HG02884 (cell line): ENCODE measurements at regions not wholly inside any gene's neighbourhood (a gene's known extent, or its start where the extent isn't known, plus 50 kb on each side); places are given as distances from the start of the nearest gene placed in this dataset.

Experiments used
- ATAC-seq: cut with Tn5 transposase; IDR thresholded peaks from one replicate; pipeline ENCODE4 v1.9.1; 2021; ENCODE audit warnings: mild to moderate bottlenecking, moderate library complexity; ENCODE audit not compliant: unreplicated experiment

DNA sequence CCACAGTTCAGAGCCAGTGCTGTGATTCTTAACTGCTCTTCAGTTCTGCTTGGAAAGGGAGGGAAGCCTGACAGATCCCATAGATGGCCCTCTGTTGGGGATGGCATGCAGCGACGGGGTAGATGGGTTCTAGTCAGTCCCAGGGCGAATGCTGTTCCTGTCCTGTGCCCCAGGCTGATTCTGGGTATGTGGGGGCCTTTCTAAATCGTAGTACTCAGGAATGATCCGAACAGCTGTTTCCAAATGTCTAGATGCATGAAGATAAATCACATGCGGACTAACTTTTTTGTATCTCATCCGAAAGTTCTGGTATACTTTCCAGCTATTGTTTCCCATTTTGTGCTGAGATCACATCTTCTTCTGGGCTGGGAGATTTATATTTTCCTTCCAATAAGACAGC lies 186.0 kb upstream of the MKI67 start:
- no peak for ATAC-seq

GRCh38 chr10:128314686-128315085 lies 188.5 kb upstream of the MKI67 start:
- ATAC-seq = no peak

GRCh38 chr10:128316121-128316726 lies 190.0 kb upstream of the MKI67 start:
- ATAC-seq = no peak

DNA sequence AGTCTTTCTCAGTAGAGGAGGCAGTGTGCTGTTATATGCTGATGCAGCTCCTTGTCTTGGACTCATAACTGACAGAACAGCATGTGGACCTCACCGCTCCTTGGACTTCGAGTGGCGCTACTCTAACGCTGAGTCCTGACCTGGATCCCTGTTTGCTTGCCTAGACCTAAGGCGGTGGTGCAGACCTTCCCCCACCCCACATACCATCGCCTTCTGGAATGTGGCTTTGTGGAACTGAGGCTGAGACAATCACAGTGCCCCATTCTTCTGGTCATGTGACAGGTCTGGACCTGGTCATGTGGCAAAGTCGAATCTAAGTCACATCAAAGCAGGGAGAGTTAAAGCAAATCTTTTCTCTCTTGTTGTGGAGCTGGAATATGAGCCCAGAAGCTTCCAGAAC lies 190.7 kb upstream of the MKI67 start:
- ATAC-seq = no peak

DNA sequence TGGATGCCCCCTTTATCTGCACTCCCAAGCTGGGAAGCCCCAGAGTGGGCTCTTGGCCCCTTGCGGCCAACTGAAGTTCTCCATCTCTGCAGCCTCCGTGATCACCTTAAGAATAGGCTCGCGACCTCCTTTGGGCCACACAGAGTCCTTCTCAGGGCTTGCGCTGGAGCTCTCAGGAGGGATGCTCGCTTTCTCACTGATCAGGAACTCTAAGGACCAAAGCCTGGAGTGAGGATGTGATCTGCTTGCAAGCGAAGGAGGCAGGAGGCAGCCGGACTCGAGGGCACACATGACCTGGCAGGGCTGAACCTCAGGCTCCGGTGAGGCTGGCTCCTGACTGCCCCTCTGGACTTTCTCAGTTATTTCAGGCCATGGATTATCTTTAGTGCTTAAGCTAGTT lies 192.1 kb upstream of the MKI67 start:
- ATAC-seq = no peak

- no peak for ATAC-seq
Observed at GRCh38 chr10:128318913-128319312, 192.7 kb upstream of the MKI67 start.

DNA sequence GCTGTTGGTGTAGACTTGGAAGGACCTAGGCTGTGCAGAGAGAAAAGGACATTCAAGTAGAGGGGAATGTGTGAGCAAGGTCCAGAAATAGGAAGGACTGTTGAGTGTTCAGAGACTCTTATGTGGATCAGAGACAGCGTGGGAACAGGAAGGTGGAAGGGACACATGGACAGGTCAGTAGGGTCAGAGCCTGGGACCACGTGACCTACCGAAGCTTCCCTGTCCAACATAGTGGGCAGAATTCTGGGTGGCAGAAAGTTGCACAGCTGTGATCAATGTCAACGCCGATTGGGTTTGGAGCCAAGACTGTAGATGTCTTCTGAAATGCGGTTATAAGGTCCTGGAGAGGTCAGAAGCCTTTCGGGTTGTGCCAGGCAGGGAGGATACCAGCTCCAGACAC lies 195.9 kb upstream of the MKI67 start:
- ATAC-seq = no peak

DNA sequence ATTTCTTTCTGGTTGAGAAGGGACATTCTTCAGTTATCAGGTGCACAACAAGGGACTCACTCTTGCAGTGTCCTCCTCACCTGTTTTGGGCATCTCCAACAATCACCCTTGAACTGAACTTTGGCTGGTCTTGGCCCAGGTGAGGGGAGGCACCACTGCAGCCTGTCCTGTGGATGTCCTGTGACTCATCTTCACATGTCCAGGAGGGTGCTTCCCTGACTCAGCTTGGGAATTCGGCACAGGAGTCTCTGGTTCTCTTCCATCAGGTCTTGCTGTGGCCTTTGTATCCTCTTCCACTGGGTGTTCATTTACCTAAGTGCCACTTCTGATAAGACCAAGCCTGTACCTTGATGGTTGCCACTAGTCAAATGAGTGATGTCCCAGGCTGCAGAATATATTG lies 196.7 kb upstream of the MKI67 start:
- no peak for ATAC-seq

- ATAC-seq = no peak
Observed at GRCh38 chr10:128324058-128324827, 198.0 kb upstream of the MKI67 start.

GRCh38 chr10:128325788-128326187 lies 199.6 kb upstream of the MKI67 start:
- ATAC-seq = no peak

DNA sequence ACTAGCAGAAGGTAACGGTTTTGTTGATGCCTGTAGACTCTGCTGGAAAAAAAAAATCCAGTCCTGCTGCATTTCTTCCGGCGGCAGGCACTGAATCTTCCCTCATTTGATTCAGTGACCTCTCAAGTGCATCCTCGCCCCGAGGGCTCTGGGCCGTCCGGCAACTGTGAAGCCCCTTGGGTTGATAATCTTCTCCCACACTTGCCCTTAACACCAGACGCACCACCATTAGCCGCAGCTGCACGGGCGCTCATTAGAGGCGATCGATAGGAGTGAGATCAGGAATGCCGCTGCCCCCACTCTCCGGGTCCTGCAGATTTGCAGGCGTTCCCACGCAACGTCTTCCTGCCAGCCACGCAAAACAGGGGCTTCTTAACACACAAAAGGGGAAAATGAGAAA lies 200.0 kb upstream of the MKI67 start:
- ATAC-seq = no peak

- ATAC-seq = no peak
Observed at GRCh38 chr10:128326851-128327250, 200.6 kb upstream of the MKI67 start.

GRCh38 chr10:128336401-128336800 lies 210.2 kb upstream of the MKI67 start:
- ATAC-seq = no peak

DNA sequence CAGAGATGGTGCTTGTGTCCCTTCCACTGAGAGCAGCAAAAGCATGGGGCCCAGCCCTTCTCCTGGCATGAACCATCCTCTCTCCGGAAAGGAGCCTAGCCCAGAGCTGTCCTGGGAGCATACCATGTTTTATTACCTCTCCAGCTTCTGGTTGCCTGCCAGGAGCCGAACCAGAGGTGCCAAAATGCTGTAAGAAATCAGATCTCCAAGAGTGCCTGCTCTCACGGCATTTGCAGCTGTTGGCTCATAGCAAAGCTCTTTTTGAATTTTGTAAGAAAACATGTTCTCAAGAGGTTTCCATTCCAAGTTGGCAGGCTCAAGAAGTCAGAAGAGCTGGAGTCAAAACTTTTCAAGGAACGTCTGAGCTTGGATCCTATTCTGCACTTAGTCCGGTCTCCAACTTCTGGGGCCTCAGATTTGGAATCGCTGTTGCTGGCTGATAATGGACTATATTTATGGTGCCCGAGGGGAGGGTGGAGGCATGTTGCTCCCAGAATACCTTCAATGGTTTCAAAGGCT lies 211.7 kb upstream of the MKI67 start:
- ATAC-seq = no peak

DNA sequence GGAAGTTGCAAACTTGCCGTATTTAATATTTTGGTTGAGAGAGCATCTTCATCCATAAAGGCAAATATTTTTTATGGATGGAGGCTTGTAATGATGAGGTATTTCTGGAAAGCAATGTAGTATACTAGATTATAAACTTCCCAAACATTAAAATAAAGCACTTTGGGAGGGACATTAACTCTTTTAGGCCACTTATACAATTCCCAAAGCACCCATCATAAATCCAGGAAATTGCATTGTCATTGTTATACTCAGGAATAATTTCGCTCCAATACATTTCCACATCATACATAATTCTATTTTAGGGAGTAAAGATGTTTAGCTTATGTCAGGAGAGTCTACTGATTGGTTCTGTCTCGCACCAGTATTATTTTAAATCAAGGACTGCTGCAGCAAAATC lies 212.7 kb upstream of the MKI67 start:
- no peak for ATAC-seq

DNA sequence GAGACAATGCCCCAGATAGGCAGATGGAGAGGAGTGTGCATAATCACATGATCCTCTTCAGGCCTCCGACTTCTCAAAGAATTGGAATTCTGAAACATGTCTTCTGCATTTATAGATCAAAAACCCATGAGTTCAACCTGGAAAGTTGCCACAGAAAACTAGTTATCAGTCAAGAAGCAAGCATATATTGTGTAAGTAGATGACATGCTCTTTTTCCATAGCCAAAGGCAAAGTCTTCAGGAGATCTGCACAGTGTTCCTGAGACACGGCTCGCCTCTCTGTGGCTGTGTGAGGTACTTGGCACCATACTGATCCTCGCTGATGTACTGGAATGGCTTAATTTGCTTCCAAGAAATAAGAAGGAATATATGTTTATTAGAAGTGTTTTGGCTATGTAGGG lies 213.5 kb upstream of the MKI67 start:
- no peak for ATAC-seq

- ATAC-seq = no peak
Observed at GRCh38 chr10:128345353-128345752, 219.1 kb upstream of the MKI67 start.

GRCh38 chr10:128360783-128361182 lies 234.6 kb upstream of the MKI67 start:
- no peak for ATAC-seq

DNA sequence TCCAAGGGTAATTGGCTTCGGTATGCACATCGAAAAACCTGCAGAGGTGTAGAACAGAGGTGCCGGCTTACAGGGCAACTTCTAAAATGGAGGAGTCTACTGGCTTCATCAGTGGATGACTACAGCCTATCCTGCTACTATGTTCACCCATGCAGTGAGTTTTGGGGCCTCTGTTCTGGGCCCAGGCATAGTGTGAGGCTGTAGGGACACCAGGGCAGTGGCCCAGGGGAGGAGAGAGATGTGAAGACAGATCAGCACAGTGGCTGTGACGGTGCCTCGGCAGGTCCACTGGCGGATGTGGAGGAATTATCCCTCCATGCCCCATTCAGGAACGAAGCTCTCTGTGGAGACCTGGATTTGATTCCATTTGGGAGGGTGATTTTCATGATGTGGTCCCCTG lies 235.3 kb upstream of the MKI67 start:
- no peak for ATAC-seq

DNA sequence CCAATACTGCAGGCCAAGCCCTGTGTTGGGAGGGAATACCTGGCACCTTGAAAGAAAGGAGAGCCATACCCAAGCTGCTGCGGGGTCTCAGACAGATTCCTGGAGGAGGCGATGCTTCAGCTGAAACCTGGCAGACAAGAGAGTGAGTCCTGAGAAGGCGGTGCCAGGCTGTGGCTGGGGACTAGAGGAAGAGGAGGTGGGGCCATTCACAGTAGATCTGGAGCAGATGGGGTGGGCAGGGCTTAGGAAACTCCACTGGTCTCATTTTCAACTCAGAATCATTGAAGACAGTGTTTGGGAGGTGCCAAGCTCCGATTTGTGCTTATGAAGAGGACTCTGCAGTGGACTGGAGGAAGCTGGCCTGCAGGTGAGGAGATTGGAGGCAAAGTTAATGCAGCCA lies 236.3 kb upstream of the MKI67 start:
- ATAC-seq = no peak

DNA sequence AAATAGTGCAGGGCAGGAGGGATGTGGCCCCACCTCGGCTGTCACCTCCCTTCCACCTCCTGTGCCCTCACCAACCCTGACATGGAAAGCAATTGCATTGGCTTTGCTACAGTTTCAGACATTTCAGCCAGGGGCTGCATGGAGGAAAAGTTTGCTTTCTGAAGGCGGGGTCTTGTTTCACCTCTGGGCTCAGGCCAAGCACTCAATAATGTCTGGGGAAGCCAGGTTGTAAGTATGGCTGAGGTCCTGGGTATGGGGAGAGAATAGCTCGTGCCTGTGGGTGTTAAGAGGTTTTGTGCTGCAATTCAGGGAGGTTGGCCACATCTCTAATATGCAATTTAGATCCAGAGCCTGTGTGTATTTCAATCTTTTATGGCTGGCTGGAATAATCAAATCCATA lies 238.4 kb upstream of the MKI67 start:
- no peak for ATAC-seq

DNA sequence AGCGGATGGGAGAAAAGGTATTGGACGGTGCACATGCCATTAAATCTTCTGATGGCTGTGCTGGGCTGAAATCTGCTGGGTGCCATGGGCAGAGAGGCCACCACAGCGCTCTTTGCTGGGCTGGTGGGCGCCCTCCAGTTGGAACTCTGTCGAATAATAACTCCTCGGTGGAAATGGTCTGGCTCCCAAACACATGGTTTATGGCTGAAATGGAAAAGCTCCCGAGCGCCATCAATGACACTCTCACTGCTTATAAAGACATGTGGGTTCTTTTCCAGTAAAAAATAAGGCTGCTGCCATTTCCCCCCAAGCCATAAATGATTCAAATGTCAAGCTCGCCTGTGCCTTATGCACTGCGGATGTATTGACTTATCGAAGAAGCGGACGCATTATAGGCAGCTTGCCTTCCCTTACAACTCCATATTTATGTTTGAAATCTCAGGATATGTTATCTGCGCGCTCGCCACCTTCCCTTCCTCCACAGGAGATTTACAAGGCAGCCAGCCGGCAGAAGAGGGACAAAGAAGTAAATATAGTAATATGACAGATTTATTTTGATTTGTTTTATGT lies 239.0 kb upstream of the MKI67 start:
- no peak for ATAC-seq
